Activated CD4-positive, CD25-positive, alpha-beta regulatory T cell treated with anti-CD3 and anti-CD28 coated beads, Interleukin-2, amount 50 U/mL, for 72 hours (primary cell): ENCODE measurements at regions not wholly inside any gene's neighbourhood (a gene's known extent, or its start where the extent isn't known, plus 50 kb on each side); places are given as distances from the start of the nearest gene placed in this dataset.

Source experiments
- DNase-seq: peaks from one replicate; pipeline ENCODE4 v3.0.0; 2021

- no peak for DNase-seq
Measured at GRCh38 chr6:164533045-164533362, 776.4 kb downstream of the C6orf118 start.

- no peak for DNase-seq
Measured at GRCh38 chr6:164532198-164533044, 777.0 kb downstream of the C6orf118 start.

- no peak for DNase-seq
Measured at GRCh38 chr6:164531736-164532135, 777.7 kb downstream of the C6orf118 start.

DNA sequence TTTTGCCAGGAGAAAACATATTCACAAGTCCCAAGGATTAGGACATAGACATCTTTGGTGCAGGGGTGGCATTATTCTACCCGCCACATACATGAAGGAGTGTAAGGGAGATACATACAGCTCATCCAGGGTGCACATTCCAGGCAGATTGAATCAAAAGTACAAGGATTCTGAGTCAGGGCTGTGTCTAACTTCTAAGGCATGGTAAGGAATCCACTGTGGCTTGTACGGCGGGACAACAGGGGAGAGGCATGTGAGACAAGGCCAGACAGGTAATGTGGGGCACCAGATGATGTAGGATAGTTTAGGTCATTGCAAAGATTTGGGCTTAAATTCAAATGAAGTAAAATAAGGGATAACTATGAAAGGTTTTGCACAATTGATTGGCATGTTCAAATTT lies 780.9 kb downstream of the C6orf118 start:
- no peak for DNase-seq

- DNase-seq = no peak
Measured at GRCh38 chr6:164523087-164523654, 786.2 kb downstream of the C6orf118 start.

DNA sequence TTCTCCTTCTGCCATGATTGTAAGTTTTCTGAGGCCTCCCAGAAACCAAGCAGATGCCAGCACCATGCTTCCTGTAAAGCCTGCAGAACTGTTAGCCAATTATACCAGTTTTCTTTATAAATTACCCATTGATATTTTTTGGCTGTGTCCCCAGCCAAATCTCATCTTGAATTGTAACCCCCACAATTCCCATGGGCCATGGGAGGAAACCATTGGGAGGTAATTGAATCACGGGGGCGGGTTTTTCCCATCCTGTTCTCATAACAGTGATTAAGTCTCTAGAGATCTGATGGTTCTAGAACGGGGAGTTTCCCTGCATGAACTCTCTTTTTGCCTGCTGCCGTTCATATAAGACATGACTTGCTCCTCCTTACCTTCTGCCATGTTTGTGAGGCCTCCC lies 788.5 kb downstream of the C6orf118 start:
- DNase-seq = no peak

- no peak for DNase-seq
Measured at GRCh38 chr6:164507206-164507940, 802.0 kb downstream of the C6orf118 start.

DNA sequence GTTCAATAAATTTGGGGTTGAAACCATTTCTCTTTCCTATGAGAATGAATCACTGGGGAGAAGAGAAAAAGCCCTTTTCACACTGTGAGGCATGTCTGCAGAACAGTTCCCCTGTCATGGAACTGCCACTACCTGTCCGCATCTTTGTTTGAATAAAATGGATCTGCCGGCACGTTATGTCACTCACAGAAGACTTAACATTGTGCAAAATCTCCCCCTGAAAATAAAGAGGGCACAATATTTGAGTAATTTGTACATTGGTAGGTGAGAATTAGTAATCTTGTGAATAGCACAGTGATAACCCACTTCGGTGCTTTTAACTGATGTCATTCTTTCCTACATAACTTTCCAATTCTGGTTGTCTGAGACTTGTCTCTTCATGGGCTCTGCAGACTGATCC lies 804.0 kb downstream of the C6orf118 start:
- no peak for DNase-seq

- no peak for DNase-seq
Measured at GRCh38 chr6:164502833-164503232, 806.6 kb downstream of the C6orf118 start.

DNA sequence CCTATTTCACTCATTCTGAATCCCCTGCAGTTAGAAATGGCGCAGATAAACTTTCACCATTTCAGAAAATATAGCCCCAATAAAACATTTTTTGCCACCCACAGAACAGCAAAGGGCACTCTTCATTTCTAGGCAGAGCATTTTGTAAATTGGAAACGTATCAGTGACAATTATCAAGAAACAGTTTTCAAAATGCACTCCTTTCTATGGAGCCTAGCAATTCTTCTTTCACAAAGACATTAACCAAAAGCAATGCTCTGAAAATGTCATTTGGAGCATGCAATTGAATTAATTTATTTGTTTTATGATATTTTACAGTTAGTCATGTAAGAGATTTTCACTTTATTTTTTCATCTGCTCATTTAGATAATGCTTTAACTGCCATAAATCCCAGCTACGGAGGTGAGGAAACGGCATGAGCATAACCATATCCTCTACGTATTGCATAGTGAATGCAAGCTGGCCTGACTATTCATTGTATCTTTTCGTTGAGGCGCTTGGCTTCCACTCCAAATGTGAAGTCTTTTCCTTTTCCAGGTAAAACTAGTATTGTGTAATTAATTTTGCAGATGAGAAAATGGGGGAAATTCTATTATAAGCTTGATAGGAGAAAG lies 813.4 kb downstream of the C6orf118 start:
- no peak for DNase-seq

GRCh38 chr6:164478426-164478825 lies 831.0 kb downstream of the C6orf118 start:
- DNase-seq = no peak

- no peak for DNase-seq
Measured at GRCh38 chr6:164477790-164478189, 831.6 kb downstream of the C6orf118 start.

DNA sequence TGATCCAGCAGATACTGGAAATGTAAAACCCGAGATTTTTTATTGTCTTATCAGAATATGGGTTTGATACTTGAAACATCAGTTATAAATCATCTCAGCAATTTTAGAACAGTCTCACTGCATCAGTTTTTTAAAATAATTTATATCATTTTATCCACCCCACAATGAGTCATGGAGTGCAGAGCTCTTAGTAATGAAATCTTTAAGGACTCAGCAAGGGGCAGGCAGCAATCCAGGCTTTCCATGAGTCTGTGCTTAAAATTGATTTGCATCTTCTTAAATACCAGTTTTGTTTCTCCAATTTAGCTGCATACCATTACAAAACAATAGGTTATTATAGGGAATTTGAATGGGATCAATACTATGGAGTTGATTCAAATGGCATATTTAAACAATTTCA lies 832.3 kb downstream of the C6orf118 start:
- DNase-seq = no peak

DNA sequence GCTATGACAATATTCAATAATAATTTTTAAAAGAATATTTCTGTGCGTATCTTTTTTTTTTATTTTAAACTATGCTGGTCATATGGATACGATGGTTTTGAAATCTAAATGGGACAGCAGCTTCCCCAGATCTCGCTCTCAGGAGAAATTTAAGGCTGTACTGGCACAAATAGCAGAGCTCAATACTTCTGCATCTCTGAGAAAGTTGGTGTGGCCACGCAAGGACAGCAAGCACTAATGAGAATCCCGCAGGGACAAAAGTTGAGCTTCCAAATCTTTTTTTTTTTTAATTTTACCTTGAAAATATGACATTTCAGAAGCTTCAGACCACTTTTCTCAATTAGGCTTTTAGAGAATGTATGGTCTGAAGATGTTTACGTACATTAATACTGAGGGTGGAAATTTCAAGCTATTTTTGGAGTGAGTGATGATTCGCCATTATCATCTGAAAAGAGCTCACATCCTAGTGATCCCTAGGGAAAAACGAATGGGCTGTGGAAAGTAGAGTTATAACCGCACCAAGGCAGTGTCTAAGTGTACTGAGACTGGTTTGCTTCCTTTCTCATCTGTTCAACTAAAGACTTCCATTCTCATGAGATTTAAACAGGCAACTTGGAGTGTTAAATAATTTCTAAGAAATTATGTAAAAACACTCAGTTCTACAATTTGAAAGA lies 840.0 kb downstream of the C6orf118 start:
- DNase-seq = no peak

DNA sequence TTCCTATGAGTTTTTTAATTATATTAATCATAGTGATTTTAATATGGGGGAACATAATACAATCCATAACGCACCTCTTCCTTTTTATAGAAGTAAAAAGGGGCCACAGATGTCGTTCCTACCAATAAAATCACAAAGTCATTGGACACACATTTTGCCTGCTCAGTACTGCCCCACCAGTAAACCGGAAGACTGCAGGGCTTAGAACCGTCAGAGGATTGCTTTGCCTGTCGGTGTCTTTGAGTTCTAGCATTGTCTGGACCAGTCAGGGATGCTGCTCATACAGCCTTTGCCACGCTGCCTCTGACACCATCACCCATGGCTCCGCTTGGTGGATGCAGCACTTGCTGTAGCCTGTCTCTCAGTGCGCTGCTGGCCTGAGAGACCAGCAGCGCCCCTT lies 853.6 kb downstream of the C6orf118 start:
- no peak for DNase-seq

DNA sequence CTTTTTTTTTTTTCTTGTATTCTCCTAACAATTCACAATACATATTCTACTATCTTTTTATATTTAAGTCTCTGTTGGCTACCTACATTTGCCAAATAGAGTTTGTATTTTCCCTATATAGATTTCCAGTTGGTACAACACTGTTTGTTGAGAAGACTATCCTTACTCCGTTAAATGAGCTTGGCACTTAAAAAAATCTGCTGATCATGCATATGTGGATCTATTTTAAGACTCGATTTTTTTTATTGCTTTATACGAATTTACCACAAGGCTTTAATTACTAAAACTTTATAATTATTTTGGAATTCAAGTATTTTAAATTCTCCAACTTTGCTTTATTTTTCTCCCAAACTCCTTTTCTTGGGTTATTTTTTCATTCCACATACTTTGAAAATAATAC lies 855.6 kb downstream of the C6orf118 start:
- no peak for DNase-seq

DNA sequence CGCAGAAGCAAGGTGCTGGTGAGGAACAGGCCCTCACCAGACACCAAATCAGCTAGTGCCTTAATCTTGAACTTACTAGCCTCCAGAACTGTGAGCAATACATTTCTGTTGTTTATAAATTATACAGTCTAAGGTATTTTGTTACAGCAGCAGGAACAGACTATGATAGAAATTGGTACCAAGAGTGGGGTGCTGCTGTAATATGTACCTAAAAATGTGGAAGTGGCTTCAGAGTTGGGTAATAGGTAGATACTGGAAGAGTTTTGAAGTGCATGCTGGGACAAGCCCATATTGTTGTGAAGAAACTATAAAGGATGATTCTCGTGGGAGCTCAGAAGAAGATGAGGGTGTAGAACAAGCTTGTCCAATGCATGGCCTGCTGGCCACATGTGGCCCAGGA lies 866.8 kb downstream of the C6orf118 start:
- DNase-seq = no peak

- no peak for DNase-seq
Measured at GRCh38 chr6:164439331-164439730, 870.1 kb downstream of the C6orf118 start.

DNA sequence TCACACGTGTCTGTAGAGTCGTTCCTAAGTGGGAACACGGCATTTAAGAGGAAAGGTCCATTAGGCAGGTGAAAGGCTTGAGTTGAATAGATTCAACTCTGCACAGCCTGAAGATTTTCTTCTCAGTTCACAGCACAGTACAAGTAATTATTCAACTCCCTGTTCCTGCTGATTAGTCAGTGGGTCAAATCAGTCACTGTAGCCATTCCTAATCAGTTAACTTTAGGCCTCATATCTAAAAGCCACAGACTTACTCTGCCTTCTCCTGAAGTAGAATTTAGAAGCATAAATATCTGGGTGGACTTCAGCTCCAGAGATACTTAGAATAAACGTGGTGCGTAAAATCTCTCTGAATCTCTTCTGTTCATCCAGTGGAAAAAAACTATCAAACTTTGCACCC lies 872.4 kb downstream of the C6orf118 start:
- DNase-seq = no peak

- no peak for DNase-seq
Measured at GRCh38 chr6:164427728-164428402, 881.5 kb downstream of the C6orf118 start.

DNA sequence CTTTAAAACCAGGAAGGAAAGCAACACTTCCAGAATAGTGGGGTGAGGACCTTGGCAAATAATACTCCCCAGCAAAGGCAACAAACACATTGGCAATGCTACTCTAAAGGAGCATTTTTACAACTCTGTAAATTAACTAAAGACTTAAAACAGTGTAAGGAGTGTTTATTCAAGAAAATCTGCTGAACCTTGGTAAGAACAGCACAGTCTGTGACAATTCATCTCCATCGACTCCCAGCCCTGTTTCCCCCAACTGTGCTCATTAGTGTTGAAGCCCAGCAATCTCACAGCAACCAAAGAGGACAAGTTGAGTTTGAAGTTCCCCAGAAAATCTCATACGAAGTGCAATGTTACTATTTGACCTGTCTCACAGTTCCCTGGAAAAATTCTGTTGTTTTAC lies 884.9 kb downstream of the C6orf118 start:
- no peak for DNase-seq

- DNase-seq = no peak
Measured at GRCh38 chr6:164419099-164419498, 890.3 kb downstream of the C6orf118 start.

- no peak for DNase-seq
Measured at GRCh38 chr6:164418262-164418588, 891.2 kb downstream of the C6orf118 start.
